Body of pancreas (tissue), 4 donors: ENCODE measurements at regions not wholly inside any gene's neighbourhood (a gene's known extent, or its start where the extent isn't known, plus 50 kb on each side); places are given as distances from the start of the nearest gene placed in this dataset.

Experiments used
- ATAC-seq: fragments of 150-250 bp; one replicate; pipeline ENCODE4 v1.9.1; 2016
- DNase-seq, 4 donors: peaks; one replicate each; pipeline ENCODE4 v3.0.0-alpha.2; 2019
- H3K27ac ChIP-seq, 4 donors: fragments of 200-600 bp; sonication (generic); 1 replicate in 3 of 4; 2 replicates in 1 of 4; pipeline versions ENCODE4 v1.5.1 to v1.6.1; 2016 to 2019; ENCODE audit warnings: mild to moderate bottlenecking in 1 of 4, mixed read lengths in 1 of 4, moderate library complexity in 1 of 4
- H3K27me3 ChIP-seq, 2 donors: fragments of 200-600 bp; sonication (generic); one replicate each; pipeline ENCODE4 v1.6.0; 2016; ENCODE audit warnings: mild to moderate bottlenecking in 1 of 2
- H3K36me3 ChIP-seq, 2 donors: fragments of 200-600 bp; sonication (generic); replicated peaks in 1 of 2; 2 replicates each; pipeline ENCODE4 v1.5.1; 2016; ENCODE audit warnings: low read depth in 2 of 2; ENCODE audit not compliant: insufficient read depth in 1 of 2
- H3K4me1 ChIP-seq: fragments of 200-600 bp; sonication (generic); one replicate; pipeline ENCODE4 v1.6.0; 2016
- H3K4me3 ChIP-seq, 2 donors: fragments of 200-600 bp; sonication (generic); 1 replicate in 1 of 2; 2 replicates in 1 of 2; pipeline ENCODE4 v1.5.1; 2016 to 2019
- H3K9me3 ChIP-seq, 3 donors: fragments of 200-600 bp; sonication (generic); 1 replicate in 2 of 3; 2 replicates in 1 of 3; pipeline ENCODE4 v1.5.1; 2016
- CTCF ChIP-seq, 7 experiments: fragments of 450-650 bp in 4 of 7; fragments of 200-600 bp in 3 of 7; sonication (generic) in 3 of 7; IDR thresholded peaks; one replicate each; pipeline ENCODE4 v1.5.1; 2016 to 2019; ENCODE audit warnings: antibody characterized with exemption in 7 of 7
- POLR2A ChIP-seq, 3 donors: fragments of 450-650 bp; IDR thresholded peaks; one replicate each; pipeline ENCODE4 v1.6.1; 2016; ENCODE audit warnings: antibody characterized with exemption in 3 of 3, mild to moderate bottlenecking in 2 of 3
- WGBS, 2 donors: methylation state at CpG; one replicate each; pipeline ENCODE4 v1.1.5; 2017; 5-methylcytosine and 5-hydroxymethylcytosine counted together
- intact Hi-C: fragments of 100-400 bp; cut with DNase I; formaldehyde crosslinking; loops from one replicate; pipeline ENCODE4 v1.15.1; 2023

DNA sequence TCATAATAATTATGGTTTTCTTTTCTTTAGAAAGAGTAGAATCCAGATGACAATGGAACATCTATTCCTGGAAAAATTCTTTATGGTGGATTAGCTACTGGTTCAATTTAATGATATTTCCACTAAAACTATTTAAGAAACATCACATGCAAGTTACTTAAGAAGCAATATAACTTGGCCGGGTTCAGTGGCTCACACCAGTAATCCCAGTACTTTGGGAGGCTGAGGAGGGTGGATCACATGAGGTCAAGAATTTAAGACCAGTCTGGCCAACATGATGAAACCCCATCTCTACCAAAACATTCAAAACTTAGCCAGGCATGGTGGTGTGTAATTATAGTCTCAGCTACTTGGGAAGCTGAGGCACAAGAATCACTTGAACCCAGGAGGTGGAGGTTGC lies 65.9 kb upstream of the SMLR1 start:
- H3K27ac ChIP-seq = no peak overlapping the region

DNA sequence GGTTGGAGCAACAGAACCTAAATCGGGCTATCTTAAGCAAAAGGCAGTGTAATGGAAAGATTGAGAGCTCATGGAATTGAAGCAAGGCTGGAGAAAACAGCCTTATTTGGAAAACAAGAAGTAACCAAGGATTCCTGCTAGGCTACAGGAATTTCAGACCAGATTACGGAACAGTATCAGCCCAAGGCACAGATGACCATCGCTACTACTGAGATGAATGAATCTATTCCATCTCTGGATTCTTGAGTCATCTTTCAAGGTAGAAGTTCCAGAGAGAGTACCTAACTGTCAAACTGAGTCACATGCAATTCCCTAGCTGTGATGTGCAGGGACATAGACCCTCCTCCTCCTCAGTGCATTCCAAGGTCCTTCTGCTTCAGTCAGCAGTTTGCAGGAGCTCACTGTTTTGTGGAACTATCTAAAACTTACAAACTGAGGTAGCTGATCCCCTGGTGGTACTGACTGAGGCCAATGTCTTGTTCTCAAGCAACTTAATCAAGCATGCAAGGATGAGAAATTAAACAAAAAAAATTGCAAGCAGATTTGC lies 62.0 kb upstream of the SMLR1 start:
- intact Hi-C loops = no loop called here
- no peak overlapping the region for H3K4me3 ChIP-seq
- H3K27me3 ChIP-seq = no peaks in the 10 kb centered on the region
- no peak for TF ChIP-seq CTCF (IDR thresholded peaks at IDR 0.05)
- no peak for TF ChIP-seq POLR2A (IDR thresholded peaks at IDR 0.05)
- H3K36me3 ChIP-seq = no peaks in the 10 kb centered on the region
- H3K9me3 ChIP-seq = no peaks in the 10 kb centered on the region
- DNase-seq = no peak
- no peaks in the 10 kb centered on the region for H3K4me1 ChIP-seq
- 76 to 87% methylated on average over 3 of the region's 3 CpGs for WGBS, 2 donors
- ATAC-seq = no peak
- H3K27ac ChIP-seq = no peak overlapping the region

More for the DNA sequence above, 65.9 kb upstream of the SMLR1 start:
- Histone ChIP-seq H3K4me1 (no peaks in the 10 kb centered on the region), H3K4me3 (no peak overlapping the region), H3K9me3 (no peaks in the 10 kb centered on the region), H3K36me3 (no peaks in the 10 kb centered on the region), H3K27me3 (no peaks in the 10 kb centered on the region)
- intact Hi-C loops = no loop called here
- DNase-seq (no peak), ATAC-seq (no peak)
- WGBS, 2 donors = 75 to 90% methylated on average over 1 of the region's 1 CpG
- TF ChIP-seq POLR2A (IDR thresholded peaks at IDR 0.05) (no peak), CTCF (IDR thresholded peaks at IDR 0.05) (no peak)

GRCh38 chr6:130766239-130767144 lies 60.7 kb upstream of the SMLR1 start:
- no peak overlapping the region for H3K27ac ChIP-seq
- no peaks in the 10 kb centered on the region for H3K36me3 ChIP-seq
- no peak for DNase-seq
- H3K27me3 ChIP-seq = no peaks in the 10 kb centered on the region
- intact Hi-C loops = no loop called here
- H3K4me1 ChIP-seq = no peaks in the 10 kb centered on the region
- ATAC-seq = no peak
- no peak overlapping the region for H3K4me3 ChIP-seq
- WGBS, 2 donors = 56 to 67% methylated on average over 7 of the region's 7 CpGs
- TF ChIP-seq POLR2A (IDR thresholded peaks at IDR 0.05) (no peak), CTCF (IDR thresholded peaks at IDR 0.05) (no peak)
- no peaks in the 10 kb centered on the region for H3K9me3 ChIP-seq

DNA sequence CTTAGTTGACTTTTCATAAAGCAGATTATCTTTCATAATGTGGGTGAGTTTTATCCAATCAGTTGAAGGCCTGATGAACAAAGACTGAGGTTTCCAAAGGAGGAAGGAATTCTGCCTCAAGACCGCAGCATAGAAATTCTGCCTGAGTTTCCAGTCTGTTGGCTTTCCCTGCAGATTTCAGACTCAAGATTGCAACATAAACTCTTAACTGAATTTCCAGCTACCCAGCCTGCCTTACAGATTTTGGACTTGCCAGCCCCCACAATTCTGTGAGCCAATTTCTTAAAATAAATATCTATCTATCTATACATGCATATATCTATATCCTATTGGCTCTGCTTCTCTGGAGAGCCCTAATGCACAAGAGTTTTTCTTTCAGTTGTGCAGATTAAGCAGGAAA lies 57.3 kb upstream of the SMLR1 start:
- intact Hi-C loops = no loop called here
- no peak for ATAC-seq
- Histone ChIP-seq H3K27ac (no peak overlapping the region), H3K27me3 (no peaks in the 10 kb centered on the region), H3K4me1 (no peaks in the 10 kb centered on the region), H3K36me3 (no peaks in the 10 kb centered on the region), H3K4me3 (no peak overlapping the region), H3K9me3 (no peaks in the 10 kb centered on the region)
- no peak for DNase-seq
- WGBS, 2 donors = 72 to 78% methylated on average over 1 of the region's 1 CpG
- TF ChIP-seq POLR2A (IDR thresholded peaks at IDR 0.05) = no peak
- no peak for TF ChIP-seq CTCF (IDR thresholded peaks at IDR 0.05)
